Naive thymus-derived CD8-positive, alpha-beta T cell (primary cell): ENCODE measurements at regions not wholly inside any gene's neighbourhood (a gene's known extent, or its start where the extent isn't known, plus 50 kb on each side); places are given as distances from the start of the nearest gene placed in this dataset.

Source experiments
- ATAC-seq, 2 donors: fragments of 150-1000 bp; cut with Tn5 transposase in 1 of 2; sonication (Bioruptor Pico), chemical (Tn5 transposase) in 1 of 2; 1 replicate in 1 of 2; 2 replicates in 1 of 2; pipeline ENCODE4 v1.10.0; 2021; ENCODE audit warnings: mild to moderate bottlenecking in 2 of 2, moderate library complexity in 2 of 2
- POLR2A ChIA-PET: fragments of 350-600 bp; sonication (Branson Sonifier 250); formaldehyde crosslinking; loops from one replicate; lab custom pipeline; 2021; ENCODE audit warnings: antibody characterized with exemption; lab: Charles Lee
- DNase-seq, 10 donors: peaks; one replicate each; pipeline versions ENCODE4 v3.0.0 to v3.0.0-alpha.2; 2020 to 2022
- H3K27ac Mint-ChIP-seq, 10 donors: one replicate each; pipeline ENCODE4 v1.8.0; 2020 to 2022; ENCODE audit warnings: mild to moderate bottlenecking in 10 of 10, mixed read lengths in 10 of 10, moderate library complexity in 4 of 10, inconsistent platforms in 1 of 10
- H3K27me3 Mint-ChIP-seq, 5 donors: one replicate each; pipeline ENCODE4 v1.8.0; 2021 to 2022; ENCODE audit warnings: mixed read lengths in 5 of 5
- H3K36me3 Mint-ChIP-seq, 3 donors: one replicate each; pipeline ENCODE4 v1.8.0; 2020 to 2022; ENCODE audit warnings: mixed read lengths in 3 of 3, mild to moderate bottlenecking in 2 of 3, inconsistent platforms in 1 of 3
- H3K4me1 Mint-ChIP-seq, 4 donors: one replicate each; pipeline ENCODE4 v1.8.0; 2021 to 2022; ENCODE audit warnings: mixed read lengths in 4 of 4
- H3K4me3 Mint-ChIP-seq, 10 donors: one replicate each; pipeline ENCODE4 v1.8.0; 2020 to 2022; ENCODE audit warnings: mild to moderate bottlenecking in 10 of 10, mixed read lengths in 10 of 10, moderate library complexity in 6 of 10, inconsistent platforms in 1 of 10
- H3K9me3 Mint-ChIP-seq, 9 donors: one replicate each; pipeline ENCODE4 v1.8.0; 2020 to 2022; ENCODE audit warnings: mixed read lengths in 9 of 9, mild to moderate bottlenecking in 3 of 9, inconsistent platforms in 1 of 9, moderate library complexity in 1 of 9

DNA sequence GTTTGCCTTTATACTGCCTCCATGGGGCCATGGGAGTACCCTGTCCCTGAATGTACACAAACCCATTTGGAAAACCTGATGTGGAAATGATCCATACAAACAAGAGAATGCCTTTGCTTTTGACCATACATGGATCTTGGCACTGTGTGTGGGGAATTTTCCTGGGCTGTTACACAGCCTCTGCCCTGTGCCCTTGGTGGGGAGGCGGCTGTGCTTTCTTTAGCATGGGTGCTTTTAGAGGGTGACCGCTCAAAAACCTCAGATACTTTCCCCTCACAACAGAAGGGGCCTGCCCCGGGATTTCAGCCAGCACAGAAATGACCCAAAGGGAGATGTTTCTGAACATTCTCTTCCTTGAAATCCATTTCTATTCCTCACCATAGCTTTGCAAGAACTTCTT is 194.8 kb downstream of the LMO4 start:
- POLR2A ChIA-PET = no interaction called here
- H3K4me1 Mint-ChIP-seq = no peaks in the 10 kb centered on the region
- peaks cover 0 to 6% (median 0%) of the 10 kb centered on the region in 5 donors for H3K27me3 Mint-ChIP-seq
- no peak overlapping the region for H3K27ac Mint-ChIP-seq
- H3K4me3 Mint-ChIP-seq = no peak overlapping the region
- H3K9me3 Mint-ChIP-seq = peaks cover 0 to 10% (median 0%) of the 10 kb centered on the region in 9 donors
- ATAC-seq (no peak), DNase-seq (no peak)
- H3K36me3 Mint-ChIP-seq = no peaks in the 10 kb centered on the region

DNA sequence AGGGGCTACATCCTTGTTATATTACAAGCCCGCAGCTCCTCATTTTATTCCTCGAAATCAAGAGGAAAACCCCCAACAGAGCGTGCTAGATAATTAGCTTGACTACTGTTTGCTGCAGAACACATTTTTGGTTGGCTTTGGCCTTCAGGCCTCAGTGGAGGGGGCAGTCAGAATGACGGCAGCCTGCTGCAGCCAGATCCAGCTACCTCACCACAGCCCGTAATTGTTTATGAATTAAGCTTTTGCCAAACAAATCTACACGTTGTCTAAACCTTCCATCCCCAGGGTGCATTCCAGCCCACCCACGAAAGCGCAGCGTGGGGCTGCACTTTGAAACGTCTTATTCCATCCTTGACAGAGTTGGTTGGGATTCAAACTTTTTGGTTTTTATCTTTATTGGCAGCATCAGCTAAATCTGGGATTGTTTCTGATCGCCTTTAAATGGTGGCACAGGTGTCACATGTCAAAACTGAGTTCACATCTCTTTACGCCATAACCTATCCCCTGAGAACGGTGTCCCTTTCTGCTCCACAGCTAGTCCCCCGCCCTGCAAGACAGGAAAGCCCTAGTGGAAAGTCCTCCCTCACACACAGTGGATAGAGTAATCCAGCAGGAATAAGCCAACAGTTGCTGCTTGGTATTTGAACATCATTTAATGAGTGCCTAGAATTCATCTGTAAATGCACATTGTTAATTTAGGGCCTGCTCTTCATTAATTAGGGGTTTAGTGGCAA is 195.5 kb downstream of the LMO4 start:
- H3K4me3 Mint-ChIP-seq = no peak overlapping the region
- peaks cover 0 to 10% (median 0%) of the 10 kb centered on the region in 9 donors for H3K9me3 Mint-ChIP-seq
- no peak overlapping the region for H3K27ac Mint-ChIP-seq
- no peaks in the 10 kb centered on the region for H3K4me1 Mint-ChIP-seq
- ATAC-seq (no peak), DNase-seq (no peak)
- peaks cover 0 to 7% (median 0%) of the 10 kb centered on the region in 5 donors for H3K27me3 Mint-ChIP-seq
- H3K36me3 Mint-ChIP-seq = no peaks in the 10 kb centered on the region
- POLR2A ChIA-PET = no interaction called here

DNA sequence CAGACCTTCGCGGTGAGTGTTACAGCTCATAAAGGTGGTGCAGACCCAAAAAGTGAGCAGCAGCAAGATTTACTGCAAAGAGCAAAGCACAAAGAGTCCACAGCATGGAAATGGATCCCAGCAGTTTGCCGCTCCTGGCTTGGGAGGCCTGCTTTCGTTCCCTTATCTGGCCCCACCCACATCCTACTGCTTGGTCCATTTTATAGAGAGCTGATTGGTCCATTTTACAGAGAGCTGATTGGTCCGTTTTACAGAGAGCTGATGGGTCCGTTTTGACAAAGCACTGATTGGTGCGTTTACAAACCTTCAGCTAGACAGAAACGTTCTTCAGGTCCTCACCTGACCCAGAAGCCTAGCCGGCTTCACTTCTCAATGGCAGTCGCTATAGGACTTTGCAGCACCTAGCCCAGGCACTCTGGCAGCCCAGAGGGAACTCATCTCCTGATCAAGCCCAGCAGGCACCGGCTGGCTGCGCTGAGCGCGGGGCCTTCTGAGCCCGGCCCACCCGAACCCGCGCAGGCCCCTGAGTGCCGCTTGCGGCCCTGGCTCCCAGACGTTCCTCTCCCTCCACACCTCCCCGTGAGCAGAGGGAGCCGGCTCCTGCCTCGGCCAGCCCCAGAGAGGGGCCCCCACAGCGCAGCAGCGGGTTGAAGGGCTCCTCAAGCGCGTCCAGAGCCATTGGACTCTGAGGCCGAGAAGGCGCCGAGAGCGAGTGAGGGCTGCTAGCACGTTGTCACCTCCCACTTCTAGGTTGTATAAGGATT is 200.3 kb downstream of the LMO4 start:
- peaks cover 0 to 3% (median 0%) of the 10 kb centered on the region in 9 donors for H3K9me3 Mint-ChIP-seq
- H3K36me3 Mint-ChIP-seq = no peaks in the 10 kb centered on the region
- H3K4me3 Mint-ChIP-seq = no peak overlapping the region
- H3K4me1 Mint-ChIP-seq = no peaks in the 10 kb centered on the region
- POLR2A ChIA-PET = no interaction called here
- no peak overlapping the region for H3K27ac Mint-ChIP-seq
- DNase-seq (no peak), ATAC-seq (no peak)
- H3K27me3 Mint-ChIP-seq = peaks cover 0 to 9% (median 0%) of the 10 kb centered on the region in 5 donors

DNA sequence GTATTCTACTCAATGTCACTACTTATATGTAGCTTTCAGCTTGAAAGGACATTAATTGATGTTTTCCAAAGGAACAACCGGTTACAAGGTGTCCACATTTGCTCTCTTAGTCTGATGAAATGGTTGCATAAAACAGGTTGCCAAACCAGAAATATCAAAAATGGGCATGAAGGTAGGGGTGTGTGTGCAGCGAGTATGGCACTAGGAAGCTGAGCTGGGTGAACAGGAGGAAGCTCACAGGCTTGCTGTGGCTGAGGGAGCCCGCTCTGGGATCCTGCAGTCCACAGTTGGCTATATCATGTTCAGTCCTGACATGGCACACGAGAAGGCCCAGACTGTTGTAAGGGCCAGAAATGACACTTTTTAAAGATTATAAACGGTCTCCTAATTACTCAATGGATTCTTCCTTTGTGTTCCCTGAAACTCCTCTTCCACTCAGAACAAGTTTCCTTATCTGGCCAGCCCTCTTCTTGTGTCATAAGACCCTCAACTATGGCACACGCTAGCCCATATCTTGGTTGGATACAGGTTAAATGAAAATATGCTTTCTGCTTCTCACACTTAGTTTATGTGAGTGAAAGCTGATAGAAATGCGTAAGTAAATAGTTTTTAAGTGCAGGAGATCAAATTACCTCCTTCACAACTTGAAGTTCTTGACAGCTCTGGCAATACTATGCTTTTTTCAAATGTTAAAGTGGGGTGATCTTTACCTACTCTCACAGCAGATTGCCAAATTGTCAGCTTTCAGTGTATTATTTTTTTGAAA is 201.5 kb downstream of the LMO4 start:
- H3K4me1 Mint-ChIP-seq = no peaks in the 10 kb centered on the region
- DNase-seq = no peak

DNA sequence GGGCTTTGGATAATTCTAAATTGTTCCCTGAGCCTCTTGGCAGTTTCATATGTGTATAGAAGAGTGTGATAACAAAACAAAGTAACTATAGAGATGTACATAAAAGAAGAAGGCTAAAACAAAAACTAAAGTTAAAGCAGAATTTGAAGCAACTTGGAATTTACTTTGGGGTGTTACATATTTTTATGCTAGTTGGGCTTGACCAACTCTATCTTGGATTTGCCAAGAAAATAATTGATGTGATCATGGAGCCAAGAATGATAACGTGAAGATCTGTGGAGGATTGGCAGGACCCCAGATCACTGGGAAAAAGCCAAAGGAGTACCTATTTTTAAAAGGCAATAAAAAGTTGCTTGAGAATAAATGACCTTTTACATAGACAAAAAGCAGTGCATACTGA is 206.9 kb downstream of the LMO4 start:
- POLR2A ChIA-PET = no interaction called here
- DNase-seq = no peak
- H3K27ac Mint-ChIP-seq = no peak overlapping the region
- H3K36me3 Mint-ChIP-seq = peaks cover 0 to 3% (median 0%) of the 10 kb centered on the region in 3 donors
- H3K4me3 Mint-ChIP-seq = no peak overlapping the region
- H3K27me3 Mint-ChIP-seq = peaks cover 0 to 11% (median 3%) of the 10 kb centered on the region in 5 donors
- H3K4me1 Mint-ChIP-seq = no peaks in the 10 kb centered on the region
- H3K9me3 Mint-ChIP-seq = peaks cover 0 to 7% (median 2%) of the 10 kb centered on the region in 9 donors
- no peak for ATAC-seq

More for the DNA sequence above, 201.5 kb downstream of the LMO4 start:
- Mint-ChIP-seq H3K9me3 (peaks cover 0 to 7% (median 2%) of the 10 kb centered on the region in 9 donors), H3K27me3 (peaks cover 0 to 7% (median 2%) of the 10 kb centered on the region in 5 donors), H3K27ac (no peak overlapping the region), H3K36me3 (peaks cover 0 to 3% (median 0%) of the 10 kb centered on the region in 3 donors), H3K4me3 (no peak overlapping the region)
- no peak for ATAC-seq
- POLR2A ChIA-PET = no interaction called here

DNA sequence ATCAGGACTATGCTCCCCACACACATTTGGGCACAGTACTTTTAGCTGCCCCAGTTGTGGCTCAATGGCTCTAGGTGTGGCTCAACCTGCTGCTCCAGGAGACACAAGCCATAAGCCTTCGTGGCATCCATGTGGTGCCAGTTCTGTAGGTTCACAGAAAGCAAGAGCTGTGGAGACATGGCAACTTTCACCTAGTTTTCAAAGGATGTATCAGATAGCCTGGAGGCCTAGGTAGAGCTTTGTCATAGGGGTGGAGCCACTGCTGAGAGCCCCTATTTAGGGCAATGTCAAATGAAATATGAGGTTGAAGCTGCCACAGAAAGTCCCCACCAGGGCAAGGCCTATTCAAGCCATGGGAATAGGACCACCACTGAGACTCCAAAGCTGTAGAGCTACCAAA is 210.5 kb downstream of the LMO4 start:
- no peaks in the 10 kb centered on the region for H3K4me1 Mint-ChIP-seq
- H3K36me3 Mint-ChIP-seq = peaks cover 0 to 19% (median 7%) of the 10 kb centered on the region in 3 donors
- no peak for ATAC-seq
- H3K9me3 Mint-ChIP-seq = peaks cover 12 to 38% (median 22%) of the 10 kb centered on the region in 9 donors
- no peak overlapping the region for H3K4me3 Mint-ChIP-seq
- H3K27me3 Mint-ChIP-seq = peaks cover 0 to 20% (median 2%) of the 10 kb centered on the region in 5 donors
- no peak for DNase-seq
- POLR2A ChIA-PET = no interaction called here
- H3K27ac Mint-ChIP-seq = no peak overlapping the region

DNA sequence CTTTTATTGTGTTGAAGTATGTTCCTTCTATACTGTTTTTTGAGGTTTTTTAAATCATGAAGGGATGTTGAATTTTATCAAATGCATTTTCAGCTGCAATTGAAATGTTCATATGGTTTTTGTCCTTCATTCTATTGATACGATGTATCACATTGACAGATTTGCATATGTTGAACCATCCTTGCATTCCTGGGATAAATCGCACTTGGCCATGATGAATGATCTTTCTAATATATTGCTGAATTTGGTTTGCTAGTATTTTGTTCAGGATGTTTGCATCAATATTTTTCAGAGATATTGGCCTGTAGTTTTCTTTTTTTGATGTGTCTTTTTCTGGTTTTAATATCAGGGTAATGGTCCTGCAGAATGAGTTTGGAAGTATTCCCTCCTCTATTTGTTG is 214.0 kb downstream of the LMO4 start:
- no peak overlapping the region for H3K4me3 Mint-ChIP-seq
- H3K9me3 Mint-ChIP-seq = peaks cover 16 to 68% (median 46%) of the 10 kb centered on the region in 9 donors
- H3K4me1 Mint-ChIP-seq = no peaks in the 10 kb centered on the region
- DNase-seq (no peak), ATAC-seq (no peak)
- H3K27ac Mint-ChIP-seq = no peak overlapping the region
- H3K36me3 Mint-ChIP-seq = peaks cover 2 to 47% (median 16%) of the 10 kb centered on the region in 3 donors
- peaks cover 0 to 19% (median 5%) of the 10 kb centered on the region in 5 donors for H3K27me3 Mint-ChIP-seq
- POLR2A ChIA-PET = no interaction called here

DNA sequence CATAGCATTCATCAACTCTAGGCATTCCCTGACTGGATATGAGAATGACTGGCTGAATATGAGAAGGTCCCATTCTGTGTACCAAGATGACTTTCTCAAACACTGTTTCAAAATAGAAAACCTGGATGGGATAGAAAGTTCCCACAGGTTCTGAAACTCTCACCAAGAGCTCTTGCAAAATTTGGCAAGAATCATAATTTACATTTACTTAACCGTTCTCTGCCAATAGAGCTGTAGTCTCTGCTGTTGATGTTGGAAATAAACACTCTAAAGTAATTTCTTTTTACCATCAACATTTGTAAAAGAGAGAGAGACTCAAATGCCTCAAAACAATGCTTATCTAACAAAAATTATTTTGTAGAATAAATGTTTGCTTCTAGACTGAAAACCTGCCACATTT is 221.1 kb downstream of the LMO4 start:
- Mint-ChIP-seq H3K27ac (no peak overlapping the region), H3K4me3 (no peak overlapping the region), H3K4me1 (no peaks in the 10 kb centered on the region), H3K9me3 (peaks cover 3 to 29% (median 17%) of the 10 kb centered on the region in 9 donors), H3K36me3 (peaks cover 2 to 28% (median 10%) of the 10 kb centered on the region in 3 donors), H3K27me3 (peaks cover 3 to 13% (median 6%) of the 10 kb centered on the region in 5 donors)
- DNase-seq (no peak), ATAC-seq (no peak)
- POLR2A ChIA-PET = no interaction called here

DNA sequence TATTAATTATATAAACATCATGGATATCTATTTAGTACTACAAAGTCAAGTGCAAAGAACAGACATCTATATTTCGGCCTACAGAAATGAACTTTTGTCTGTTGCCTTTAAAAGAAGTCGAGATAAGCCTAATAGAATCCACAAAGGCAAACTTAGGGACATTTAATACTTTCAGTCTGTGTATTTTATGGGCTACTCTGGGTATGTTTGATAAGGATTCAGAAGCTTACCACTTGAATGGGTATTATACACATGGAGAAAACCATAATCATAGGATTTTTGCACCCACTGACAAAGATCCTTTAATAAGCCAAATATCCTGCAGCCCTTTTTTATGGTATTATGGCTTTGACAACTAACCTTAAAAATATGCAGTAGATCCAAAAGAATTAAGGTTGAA is 224.8 kb downstream of the LMO4 start:
- POLR2A ChIA-PET = no interaction called here
- DNase-seq (no peak), ATAC-seq (no peak)
- Mint-ChIP-seq H3K4me3 (no peak overlapping the region), H3K9me3 (no peaks in the 10 kb centered on the region), H3K27me3 (peaks cover 0 to 3% (median 3%) of the 10 kb centered on the region in 5 donors), H3K27ac (no peak overlapping the region), H3K4me1 (no peaks in the 10 kb centered on the region), H3K36me3 (no peaks in the 10 kb centered on the region)

DNA sequence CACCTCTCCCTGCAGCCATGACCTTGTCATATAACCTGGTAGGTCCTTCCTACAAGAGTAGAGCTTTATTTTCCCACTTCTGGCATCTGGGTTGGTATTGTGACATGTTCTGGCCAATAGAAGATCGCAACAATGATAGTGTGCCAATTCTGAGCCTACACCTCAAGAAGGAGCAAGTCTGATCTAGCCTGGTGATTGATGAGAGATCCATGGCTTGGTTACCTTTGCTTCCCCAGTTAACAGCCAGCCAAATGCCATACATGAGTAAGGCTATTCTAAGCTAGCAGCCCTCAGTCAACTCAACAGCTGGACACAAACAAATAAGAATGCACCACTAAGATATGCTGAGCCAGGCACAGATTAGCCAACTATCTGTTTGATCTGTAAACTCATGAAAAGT is 226.7 kb downstream of the LMO4 start:
- Mint-ChIP-seq H3K4me3 (no peak overlapping the region), H3K9me3 (no peaks in the 10 kb centered on the region), H3K27ac (no peak overlapping the region), H3K36me3 (no peaks in the 10 kb centered on the region), H3K27me3 (peaks cover 0 to 3% (median 0%) of the 10 kb centered on the region in 5 donors), H3K4me1 (no peaks in the 10 kb centered on the region)
- ATAC-seq (no peak), DNase-seq (no peak)
- POLR2A ChIA-PET = no interaction called here

DNA sequence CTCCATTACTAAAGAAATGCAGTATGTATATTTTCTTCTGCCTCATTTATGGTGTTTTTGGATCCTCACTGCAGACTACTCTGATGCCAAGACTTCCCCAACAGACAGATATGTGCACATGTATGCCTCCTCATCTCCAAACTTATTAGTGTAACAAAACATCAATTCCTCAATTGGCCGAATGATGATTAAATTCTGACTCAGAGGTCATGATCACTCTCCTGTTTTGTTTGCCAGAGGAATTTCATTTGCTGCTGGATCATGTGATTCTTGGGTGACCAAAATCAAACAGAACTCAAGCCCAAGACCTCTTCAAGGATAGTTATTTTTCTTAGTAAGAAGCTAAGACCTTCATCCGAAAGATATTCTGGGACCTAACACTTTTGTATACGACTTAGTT is 227.6 kb downstream of the LMO4 start:
- no peak for ATAC-seq
- POLR2A ChIA-PET = no interaction called here
- H3K27ac Mint-ChIP-seq = no peak overlapping the region

DNA sequence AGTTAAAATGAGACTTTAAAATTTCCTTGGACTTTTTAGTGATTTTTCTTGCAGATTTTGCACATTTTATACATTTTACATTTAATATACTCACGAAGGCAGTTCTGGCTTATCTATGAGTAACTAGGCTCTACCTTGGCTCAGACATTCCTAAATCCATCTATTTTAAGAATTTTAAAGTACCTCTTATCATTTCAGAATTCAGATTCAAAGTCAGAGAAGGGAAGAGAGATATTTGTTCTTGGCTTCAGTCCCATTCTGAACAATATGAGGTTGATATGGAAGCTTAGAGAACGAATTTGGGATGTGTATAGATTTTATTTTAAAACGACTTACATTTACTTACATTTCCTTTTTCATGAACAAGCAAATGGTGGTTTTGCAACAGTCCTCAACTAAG is 230.2 kb downstream of the LMO4 start:
- POLR2A ChIA-PET = no interaction called here
- Mint-ChIP-seq H3K27me3 (no peaks in the 10 kb centered on the region), H3K27ac (no peak overlapping the region), H3K4me1 (no peaks in the 10 kb centered on the region), H3K4me3 (no peak overlapping the region), H3K36me3 (no peaks in the 10 kb centered on the region), H3K9me3 (no peaks in the 10 kb centered on the region)
- ATAC-seq (no peak), DNase-seq (no peak)

More for the DNA sequence above, 227.6 kb downstream of the LMO4 start:
- Mint-ChIP-seq H3K4me1 (no peaks in the 10 kb centered on the region), H3K9me3 (no peaks in the 10 kb centered on the region), H3K36me3 (no peaks in the 10 kb centered on the region), H3K4me3 (no peak overlapping the region), H3K27me3 (peaks cover 0 to 2% (median 0%) of the 10 kb centered on the region in 5 donors)
- DNase-seq = no peak

DNA sequence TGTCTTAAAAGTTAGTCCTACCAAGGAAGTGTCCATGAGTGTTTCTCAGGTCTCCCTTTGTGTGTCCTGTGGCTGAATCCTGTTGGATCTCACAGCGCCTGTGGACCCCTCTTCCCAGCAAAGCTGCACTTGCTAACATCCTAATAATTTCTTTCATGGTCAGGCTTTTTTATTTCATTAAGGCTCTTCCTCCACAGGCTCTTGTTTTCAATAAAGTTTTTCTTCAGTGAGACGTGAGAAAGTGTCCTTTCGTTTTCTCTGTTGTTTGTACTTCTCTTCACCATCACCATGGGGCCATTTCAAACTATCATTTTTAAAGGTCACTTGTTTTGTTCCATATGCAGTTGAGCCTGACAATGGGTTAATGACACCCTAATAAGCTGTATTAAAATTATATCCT is 231.5 kb downstream of the LMO4 start:
- no peaks in the 10 kb centered on the region for H3K4me1 Mint-ChIP-seq
- H3K27ac Mint-ChIP-seq = no peak overlapping the region

More for the DNA sequence above, 231.5 kb downstream of the LMO4 start:
- Mint-ChIP-seq H3K4me3 (no peak overlapping the region), H3K27me3 (no peaks in the 10 kb centered on the region), H3K9me3 (no peaks in the 10 kb centered on the region), H3K36me3 (no peaks in the 10 kb centered on the region)
- no peak for DNase-seq
- POLR2A ChIA-PET = no interaction called here
- ATAC-seq = no peak
